GM12891 (cell line): ENCODE measurements at regions not wholly inside any gene's neighbourhood (a gene's known extent, or its start where the extent isn't known, plus 50 kb on each side); places are given as distances from the start of the nearest gene placed in this dataset.

Source experiments
- POLR2A ChIP-seq: IDR thresholded peaks from 2 replicates; pipeline ENCODE4 v1.6.1; 2011; ENCODE audit warnings: low read depth, low read length, control low read depth
- POLR2AphosphoS5 ChIP-seq: IDR thresholded peaks from 2 replicates; pipeline ENCODE4 v1.6.1; 2011; ENCODE audit warnings: low read depth, low read length, control low read depth

DNA sequence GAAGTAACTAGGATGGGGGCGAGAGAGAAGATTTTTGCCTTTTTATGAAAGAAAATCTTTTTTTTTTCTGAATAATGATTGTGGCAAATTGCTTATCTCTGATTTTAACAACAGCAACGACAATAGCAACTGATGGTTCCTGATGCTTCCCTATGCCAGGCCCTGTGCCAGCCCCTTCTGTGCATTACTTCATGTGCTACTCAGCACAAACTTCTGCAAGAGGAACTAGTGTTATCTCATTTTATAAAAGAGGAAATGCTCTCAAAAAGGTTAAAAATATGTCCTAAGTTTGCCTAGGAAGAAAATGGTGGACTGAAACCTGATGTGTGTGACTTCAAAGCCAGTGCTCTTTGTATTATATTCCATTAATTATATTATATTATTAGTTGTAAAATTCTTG lies 74.0 kb upstream of the RALGAPA2 start:
- TF ChIP-seq POLR2A (no peak), POLR2AphosphoS5 (no peak)
